PFSK-1 (cell line): ENCODE measurements at regions not wholly inside any gene's neighbourhood (a gene's known extent, or its start where the extent isn't known, plus 50 kb on each side); places are given as distances from the start of the nearest gene placed in this dataset.

Source experiments
- FOXP2 ChIP-seq: optimal IDR thresholded peaks from 2 replicates; pipeline ENCODE3; 2011; ENCODE audit warnings: borderline replicate concordance, control low read depth, inconsistent platforms; ENCODE audit not compliant: insufficient read depth; ENCODE audit errors: extremely low read length, extremely low read depth
- POLR2AphosphoS5 ChIP-seq: IDR thresholded peaks from 2 replicates; pipeline ENCODE4 v1.6.1; 2012; ENCODE audit warnings: low read depth, mild to moderate bottlenecking, control low read depth, low read length, moderate library complexity
- REST ChIP-seq, 2 experiments: IDR thresholded peaks; 2 replicates each; pipeline versions ENCODE4 v1.6.1 to v1.8.0; 2011 to 2012; ENCODE audit warnings: low read depth in 2 of 2, low read length in 2 of 2, control low read depth in 1 of 2, inconsistent platforms in 1 of 2, mild to moderate bottlenecking in 1 of 2, moderate library complexity in 1 of 2; ENCODE audit not compliant: insufficient read depth in 1 of 2
- SIN3A ChIP-seq: IDR thresholded peaks from 2 replicates; pipeline ENCODE4 v1.6.1; 2012; ENCODE audit warnings: mild to moderate bottlenecking, low read length, moderate library complexity, borderline replicate concordance; ENCODE audit not compliant: insufficient read depth
- TAF1 ChIP-seq: IDR thresholded peaks from 2 replicates; pipeline ENCODE4 v1.6.1; 2012; ENCODE audit warnings: low read length, control low read depth, borderline replicate concordance; ENCODE audit not compliant: insufficient read depth

- TF ChIP-seq POLR2AphosphoS5 (no peak), TAF1 (no peak), FOXP2 (no peak), REST (IDR thresholded peaks at IDR 0.05; ENCODE audit: insufficient read depth in 1 of 2, low read depth in 2 of 2, low read length in 2 of 2) (no peak), SIN3A (no peak)
Measured at GRCh38 chr9:105037139-105037538, 109.2 kb upstream of the ABCA1 start.

- TF ChIP-seq REST (IDR thresholded peaks at IDR 0.05; ENCODE audit: insufficient read depth in 1 of 2, low read depth in 2 of 2, low read length in 2 of 2) (no peak), TAF1 (no peak), SIN3A (no peak), POLR2AphosphoS5 (no peak), FOXP2 (no peak)
Measured at GRCh38 chr9:105038051-105038450, 110.1 kb upstream of the ABCA1 start.

- TF ChIP-seq FOXP2 (no peak), POLR2AphosphoS5 (no peak), SIN3A (no peak), REST (IDR thresholded peaks at IDR 0.05; ENCODE audit: insufficient read depth in 1 of 2, low read depth in 2 of 2, low read length in 2 of 2) (no peak), TAF1 (no peak)
Measured at GRCh38 chr9:105039175-105039799, 111.3 kb upstream of the ABCA1 start.

GRCh38 chr9:105043370-105043936 is 115.5 kb upstream of the ABCA1 start:
- TF ChIP-seq TAF1: no peak
- no peak for TF ChIP-seq FOXP2
- TF ChIP-seq POLR2AphosphoS5: no peak

- no peak for TF ChIP-seq REST (IDR thresholded peaks at IDR 0.05; ENCODE audit: insufficient read depth in 1 of 2, low read depth in 2 of 2, low read length in 2 of 2)
- no peak for TF ChIP-seq FOXP2
- TF ChIP-seq TAF1: no peak
- TF ChIP-seq SIN3A: no peak
- TF ChIP-seq POLR2AphosphoS5: no peak
Measured at GRCh38 chr9:105044518-105044917, 116.6 kb upstream of the ABCA1 start.
